ENCODE measurements at regions not wholly inside any gene's neighbourhood (a gene's known extent, or its start where the extent isn't known, plus 50 kb on each side); places are given as distances from the start of the nearest gene placed in this dataset.

DNA sequence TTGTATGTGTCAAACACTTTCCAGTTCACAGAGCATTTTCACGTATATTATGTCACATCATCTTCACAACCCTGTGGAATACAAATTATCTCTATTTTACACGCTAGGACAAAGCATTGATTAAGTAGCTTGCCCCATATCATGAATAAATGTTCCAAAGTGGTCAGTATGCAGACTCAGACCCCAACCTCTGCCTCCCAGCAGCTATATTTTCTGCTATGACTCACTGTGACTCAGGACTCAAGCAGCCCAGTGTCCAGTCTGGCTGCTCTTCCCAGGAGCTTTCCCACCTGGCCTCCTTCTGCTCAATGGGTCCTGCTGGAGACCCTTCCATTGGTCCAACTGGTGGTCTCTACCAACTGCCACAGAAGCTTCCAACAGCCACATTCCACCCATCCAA lies 56.0 kb upstream of the RAP1A start:
- TF ChIP-seq POLR2A (IDR thresholded peaks at IDR 0.05; ENCODE audit: low read length), result no peak
- TF ChIP-seq GATA1 (IDR thresholded peaks at IDR 0.05; ENCODE audit: low read depth, low read length), result no peak
